OCI-LY1 (cell line): ENCODE measurements at regions not wholly inside any gene's neighbourhood (a gene's known extent, or its start where the extent isn't known, plus 50 kb on each side); places are given as distances from the start of the nearest gene placed in this dataset.

Experiments used
- H2AFZ ChIP-seq: fragments of 200-600 bp; sonication (generic), shearing (Covaris generic); 2 replicates; pipeline ENCODE4 v1.6.0; 2014; ENCODE audit warnings: antibody characterized with exemption, mild to moderate bottlenecking, low read length
- H3F3A ChIP-seq: fragments of 200-600 bp; sonication (generic), shearing (Covaris generic); 2 replicates; pipeline ENCODE4 v1.6.0; 2014; ENCODE audit warnings: mild to moderate bottlenecking, antibody characterized with exemption, low read length, moderate library complexity; ENCODE audit not compliant: insufficient read depth
- H3K27ac ChIP-seq: fragments of 200-600 bp; sonication (generic); 2 replicates; pipeline ENCODE4 v1.5.1; 2014; ENCODE audit warnings: low read length, mixed run types, mild to moderate bottlenecking, low read depth; ENCODE audit not compliant: poor library complexity, severe bottlenecking
- H3K27me3 ChIP-seq: fragments of 200-600 bp; sonication (generic); 2 replicates; pipeline ENCODE4 v1.6.0; 2014; ENCODE audit warnings: antibody characterized with exemption, mild to moderate bottlenecking, low read length, moderate library complexity; ENCODE audit not compliant: insufficient read depth
- H3K36me3 ChIP-seq: fragments of 200-600 bp; sonication (generic); 2 replicates; pipeline ENCODE4 v1.6.1; 2014; ENCODE audit warnings: mild to moderate bottlenecking, antibody characterized with exemption, low read length, moderate library complexity, mixed read lengths; ENCODE audit not compliant: insufficient read depth
- H3K4me1 ChIP-seq: fragments of 200-600 bp; sonication (generic); 2 replicates; pipeline ENCODE4 v1.5.1; 2014; ENCODE audit warnings: mild to moderate bottlenecking, low read length, moderate library complexity; ENCODE audit not compliant: insufficient read depth, severe bottlenecking
- H3K4me2 ChIP-seq: fragments of 200-600 bp; sonication (generic), shearing (Covaris generic); 2 replicates; pipeline ENCODE4 v1.6.1; 2014; ENCODE audit warnings: low read length
- H3K4me3 ChIP-seq: fragments of 200-600 bp; sonication (generic); 2 replicates; pipeline ENCODE4 v1.5.1; 2014; ENCODE audit warnings: low read length, low read depth, mild to moderate bottlenecking, mixed read lengths; ENCODE audit not compliant: poor library complexity, severe bottlenecking
- H3K79me2 ChIP-seq: fragments of 200-600 bp; shearing (Covaris generic); 2 replicates; pipeline ENCODE4 v1.6.1; 2016; ENCODE audit warnings: mixed run types, low read length, mixed read lengths; ENCODE audit not compliant: insufficient read depth
- H3K9ac ChIP-seq: fragments of 200-600 bp; sonication (generic), shearing (Covaris generic); 2 replicates; pipeline ENCODE4 v1.6.1; 2014; ENCODE audit warnings: mild to moderate bottlenecking, low read length, mixed read lengths
- H3K9me2 ChIP-seq: fragments of 200-600 bp; sonication (generic), shearing (Covaris generic); 2 replicates; pipeline ENCODE4 v1.6.1; 2014; ENCODE audit warnings: low read depth, mild to moderate bottlenecking, low read length, mixed read lengths
- H3K9me3 ChIP-seq: fragments of 200-600 bp; shearing (Covaris generic); 2 replicates; pipeline ENCODE4 v1.6.1; 2014; ENCODE audit warnings: low read length, mixed read lengths
- H4K20me1 ChIP-seq: fragments of 200-600 bp; sonication (generic), shearing (Covaris generic); 2 replicates; pipeline ENCODE4 v1.6.0; 2016; ENCODE audit warnings: mild to moderate bottlenecking, low read length; ENCODE audit not compliant: insufficient read depth
- CTCF ChIP-seq: fragments of 200-600 bp; sonication (generic), shearing (Covaris generic); IDR thresholded peaks from 2 replicates; pipeline ENCODE4 v1.5.1; 2017; ENCODE audit warnings: mild to moderate bottlenecking, antibody characterized with exemption, low read length, moderate library complexity, mixed read lengths
- EZH2 ChIP-seq: fragments of 200-600 bp; sonication (generic), shearing (Covaris generic); IDR thresholded peaks from 2 replicates; pipeline ENCODE4 v1.8.0; 2017; ENCODE audit warnings: borderline replicate concordance, mixed run types, mild to moderate bottlenecking, antibody characterized with exemption, low read length, moderate library complexity, mixed read lengths

- H3K79me2 ChIP-seq, result no peaks in the 10 kb centered on the region
- no peaks in the 10 kb centered on the region for H3F3A ChIP-seq
- TF ChIP-seq CTCF, result no peak
- TF ChIP-seq EZH2, result no peak
- H3K4me3 ChIP-seq, result no peak overlapping the region
- no peak overlapping the region for H3K9ac ChIP-seq
- no peaks in the 10 kb centered on the region for H3K36me3 ChIP-seq
- no peak overlapping the region for H2AFZ ChIP-seq
- H3K4me1 ChIP-seq, result no peaks in the 10 kb centered on the region
- no peak overlapping the region for H3K4me2 ChIP-seq
- H3K27me3 ChIP-seq, result no peaks in the 10 kb centered on the region
- no peaks in the 10 kb centered on the region for H3K9me3 ChIP-seq
- no peak overlapping the region for H3K27ac ChIP-seq
- H4K20me1 ChIP-seq, result no peaks in the 10 kb centered on the region
- H3K9me2 ChIP-seq, result no peaks in the 10 kb centered on the region
Observed at GRCh38 chr2:155273323-155273722, 574.8 kb downstream of the KCNJ3 start.

DNA sequence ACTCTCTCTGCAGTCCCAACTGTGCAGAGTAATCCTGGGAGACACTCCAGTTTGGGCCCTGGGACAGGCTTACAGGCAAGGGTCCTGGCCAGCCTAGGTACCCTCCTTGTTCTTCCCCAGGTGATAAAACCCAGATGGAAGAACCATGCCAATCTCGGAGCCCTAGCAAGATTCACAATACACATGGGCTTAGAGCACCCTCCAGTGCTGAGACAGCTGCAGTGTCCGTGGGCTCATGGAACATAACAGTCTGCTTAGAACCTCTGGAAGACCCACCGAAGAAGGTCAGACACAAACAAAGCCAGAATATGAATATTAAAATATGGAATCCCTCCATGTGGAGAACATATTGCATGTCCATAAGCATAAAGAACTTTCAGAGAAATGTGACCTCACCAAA lies 568.1 kb downstream of the KCNJ3 start:
- peak overlapping the region; percentile 23; the same call in 1 of the 2 replicates for H3K4me2 ChIP-seq
- H3K36me3 ChIP-seq, result no peaks in the 10 kb centered on the region
- peak overlapping the region; percentile 4; the same call in 1 of the 2 replicates for H2AFZ ChIP-seq
- H3K27ac ChIP-seq, result no peak overlapping the region
- H3K9me3 ChIP-seq, result no peaks in the 10 kb centered on the region
- H3K4me3 ChIP-seq, result no peak overlapping the region
- no peaks in the 10 kb centered on the region for H3K27me3 ChIP-seq
- peak; percentile 81 for TF ChIP-seq CTCF
- no peak for TF ChIP-seq EZH2
- peaks cover 13% of the 10 kb centered on the region for H3K4me1 ChIP-seq
- no peaks in the 10 kb centered on the region for H3F3A ChIP-seq
- H3K9me2 ChIP-seq, result no peaks in the 10 kb centered on the region
- no peaks in the 10 kb centered on the region for H4K20me1 ChIP-seq
- no peak overlapping the region for H3K9ac ChIP-seq
- no peaks in the 10 kb centered on the region for H3K79me2 ChIP-seq

GRCh38 chr2:155266109-155266508 lies 567.6 kb downstream of the KCNJ3 start:
- no peak overlapping the region for H3K27ac ChIP-seq
- H3K27me3 ChIP-seq, result no peaks in the 10 kb centered on the region
- no peaks in the 10 kb centered on the region for H3K36me3 ChIP-seq
- H3K9me2 ChIP-seq, result no peaks in the 10 kb centered on the region
- no peaks in the 10 kb centered on the region for H3K79me2 ChIP-seq
- peak overlapping the region; percentile 4; the same call in 1 of the 2 replicates for H2AFZ ChIP-seq
- H4K20me1 ChIP-seq, result no peaks in the 10 kb centered on the region
- TF ChIP-seq CTCF (no peak), EZH2 (no peak)
- H3K9me3 ChIP-seq, result no peaks in the 10 kb centered on the region
- H3K4me1 ChIP-seq, result peaks cover 17% of the 10 kb centered on the region
- no peak overlapping the region for H3K9ac ChIP-seq
- no peak overlapping the region for H3K4me3 ChIP-seq
- no peaks in the 10 kb centered on the region for H3F3A ChIP-seq
- H3K4me2 ChIP-seq, result peak overlapping the region; percentile 23; the same call in 1 of the 2 replicates
